ENCODE measurements at regions not wholly inside any gene's neighbourhood (a gene's known extent, or its start where the extent isn't known, plus 50 kb on each side); places are given as distances from the start of the nearest gene placed in this dataset.
"Not testable (repeated sequence)": the region's sequence is repeated elsewhere in the genome, so short reads cannot be mapped to it uniquely, and the experiment has no call there.

DNA sequence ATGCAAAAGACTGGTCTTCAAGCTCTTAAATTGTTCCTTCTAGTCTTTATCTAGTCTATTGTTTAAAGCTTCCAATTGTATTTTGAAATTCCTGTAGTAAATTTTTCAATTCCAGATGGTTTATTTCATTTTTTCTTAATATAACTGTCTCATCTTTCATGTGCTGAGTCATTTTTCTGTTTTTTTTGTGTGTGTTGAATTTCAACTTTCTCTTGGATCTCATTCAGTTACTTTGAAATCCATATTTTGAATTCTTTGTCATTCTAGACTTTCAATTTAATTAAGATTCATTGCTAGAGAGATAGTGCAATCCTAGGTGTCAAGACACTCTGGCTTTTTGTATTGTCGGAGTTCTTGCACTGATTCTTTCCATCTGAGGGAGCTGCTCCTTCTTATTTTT, 128.0 kb upstream of the PRKG2 start:
- Mint-ChIP-seq H3K4me3 (no peak overlapping the region), H3K36me3 (no peaks in the 10 kb centered on the region), H3K9me3 (no peaks in the 10 kb centered on the region), H3K27ac (no peak overlapping the region), H3K4me1 (no peaks in the 10 kb centered on the region)
- ATAC-seq (no peak), DNase-seq (ENCODE audit: low spot score in 2 of 2) (no peak)

- H3K4me1 Mint-ChIP-seq = no peaks in the 10 kb centered on the region
- DNase-seq (ENCODE audit: low spot score in 2 of 2) = no peak
- ATAC-seq = no peak
- no peak overlapping the region for H3K27ac Mint-ChIP-seq
- H3K4me3 Mint-ChIP-seq = no peak overlapping the region
- H3K36me3 Mint-ChIP-seq = no peaks in the 10 kb centered on the region
- no peaks in the 10 kb centered on the region for H3K9me3 Mint-ChIP-seq
Measured at GRCh38 chr4:81337211-81337610, 122.2 kb upstream of the PRKG2 start.

- peak; percentile 24 for ATAC-seq
- no peak overlapping the region for H3K4me3 Mint-ChIP-seq
- H3K4me1 Mint-ChIP-seq = no peaks in the 10 kb centered on the region
- no peak for DNase-seq (ENCODE audit: low spot score in 2 of 2)
- no peak overlapping the region for H3K27ac Mint-ChIP-seq
- no peaks in the 10 kb centered on the region for H3K36me3 Mint-ChIP-seq
- H3K9me3 Mint-ChIP-seq = no peaks in the 10 kb centered on the region
Measured at GRCh38 chr4:81335122-81335912, 120.3 kb upstream of the PRKG2 start.

- no peak overlapping the region for H3K27ac Mint-ChIP-seq
- no peak overlapping the region for H3K4me3 Mint-ChIP-seq
- H3K4me1 Mint-ChIP-seq = no peaks in the 10 kb centered on the region
- DNase-seq (ENCODE audit: low spot score in 2 of 2) (no peak), ATAC-seq (no peak)
- no peaks in the 10 kb centered on the region for H3K9me3 Mint-ChIP-seq
- H3K36me3 Mint-ChIP-seq = no peaks in the 10 kb centered on the region
Measured at GRCh38 chr4:81330018-81330417, 115.0 kb upstream of the PRKG2 start.

GRCh38 chr4:81326581-81326980, 111.6 kb upstream of the PRKG2 start:
- no peaks in the 10 kb centered on the region for H3K36me3 Mint-ChIP-seq
- H3K9me3 Mint-ChIP-seq = no peaks in the 10 kb centered on the region
- no peak for ATAC-seq
- H3K4me3 Mint-ChIP-seq = no peak overlapping the region
- H3K4me1 Mint-ChIP-seq = no peaks in the 10 kb centered on the region
- H3K27ac Mint-ChIP-seq = no peak overlapping the region
- DNase-seq (ENCODE audit: low spot score in 2 of 2) = no peak

DNA sequence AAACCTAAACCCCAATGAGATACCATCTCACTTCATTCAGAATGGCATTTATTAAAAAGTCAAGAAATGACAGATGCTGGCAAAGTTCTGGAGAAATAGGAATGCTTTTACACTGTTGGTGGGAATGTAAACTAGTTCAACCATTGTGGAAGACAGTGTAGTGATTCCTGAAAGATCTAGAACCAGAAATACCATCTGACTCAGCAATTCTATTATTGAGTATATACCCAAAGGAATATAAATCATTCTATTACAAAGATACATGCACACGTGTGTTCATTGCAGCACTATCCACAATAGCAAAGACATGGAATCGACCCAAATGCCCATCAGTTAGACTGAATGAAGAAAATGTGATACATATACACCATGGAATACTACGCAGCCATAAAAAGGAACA, 109.6 kb upstream of the PRKG2 start:
- DNase-seq (ENCODE audit: low spot score in 2 of 2); H3K4me1 Mint-ChIP-seq; H3K36me3 Mint-ChIP-seq; H3K4me3 Mint-ChIP-seq; H3K27ac Mint-ChIP-seq; ATAC-seq; H3K9me3 Mint-ChIP-seq: not testable (repeated sequence)

DNA sequence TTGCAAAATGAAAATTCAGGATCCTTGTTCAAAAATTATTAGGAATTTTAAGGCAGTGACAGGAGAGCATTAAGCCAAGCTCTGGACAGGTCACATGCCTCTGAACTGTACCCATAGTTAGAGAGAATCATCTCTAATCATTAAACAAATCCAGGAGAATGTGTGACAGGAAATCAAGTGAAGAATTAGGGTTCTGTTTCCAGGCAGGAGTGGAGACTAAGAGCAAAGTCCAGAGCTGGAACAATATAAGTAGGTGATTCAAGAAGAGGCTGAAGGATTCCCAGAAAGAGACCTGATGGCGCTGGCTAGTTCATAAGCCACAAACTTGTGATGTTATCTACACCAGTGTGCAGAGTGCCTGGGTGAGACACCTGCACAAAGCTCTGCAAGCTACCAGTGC, 104.6 kb upstream of the PRKG2 start:
- ATAC-seq (no peak), DNase-seq (ENCODE audit: low spot score in 2 of 2) (no peak)
- Mint-ChIP-seq H3K4me1 (no peaks in the 10 kb centered on the region), H3K9me3 (no peaks in the 10 kb centered on the region), H3K36me3 (no peaks in the 10 kb centered on the region), H3K4me3 (no peak overlapping the region), H3K27ac (no peak overlapping the region)

DNA sequence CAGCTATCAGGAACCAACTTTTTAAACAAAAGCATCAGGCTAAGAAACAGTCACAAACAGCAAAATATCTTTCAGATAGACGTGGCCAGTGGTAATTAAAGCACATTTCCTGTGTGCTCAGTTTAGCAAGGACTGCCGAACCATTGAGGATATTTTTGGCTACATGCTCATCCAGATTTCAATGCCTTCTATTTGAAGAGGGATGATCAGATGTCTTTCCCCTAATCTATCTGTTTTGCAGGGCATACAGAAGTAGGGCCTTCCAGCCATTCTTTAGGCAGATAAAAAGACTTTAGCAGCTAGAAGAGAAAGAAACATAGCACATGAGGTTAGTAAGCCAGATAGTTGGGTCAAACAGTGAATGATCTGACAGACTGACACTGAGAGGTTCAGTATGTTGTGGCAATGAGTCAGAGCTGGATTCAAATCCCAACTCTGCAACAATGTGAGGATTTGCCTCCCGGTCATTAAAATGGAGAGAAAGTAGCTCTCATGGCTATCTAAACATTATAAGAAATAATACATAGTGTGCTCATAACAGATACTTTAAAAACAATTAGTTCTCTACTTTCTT, 100.0 kb upstream of the PRKG2 start:
- ATAC-seq = peak; percentile 19
- Mint-ChIP-seq H3K4me3 (no peak overlapping the region), H3K9me3 (no peaks in the 10 kb centered on the region), H3K4me1 (no peaks in the 10 kb centered on the region), H3K36me3 (no peaks in the 10 kb centered on the region), H3K27ac (no peak overlapping the region)
- DNase-seq (ENCODE audit: low spot score in 2 of 2) = no peak

DNA sequence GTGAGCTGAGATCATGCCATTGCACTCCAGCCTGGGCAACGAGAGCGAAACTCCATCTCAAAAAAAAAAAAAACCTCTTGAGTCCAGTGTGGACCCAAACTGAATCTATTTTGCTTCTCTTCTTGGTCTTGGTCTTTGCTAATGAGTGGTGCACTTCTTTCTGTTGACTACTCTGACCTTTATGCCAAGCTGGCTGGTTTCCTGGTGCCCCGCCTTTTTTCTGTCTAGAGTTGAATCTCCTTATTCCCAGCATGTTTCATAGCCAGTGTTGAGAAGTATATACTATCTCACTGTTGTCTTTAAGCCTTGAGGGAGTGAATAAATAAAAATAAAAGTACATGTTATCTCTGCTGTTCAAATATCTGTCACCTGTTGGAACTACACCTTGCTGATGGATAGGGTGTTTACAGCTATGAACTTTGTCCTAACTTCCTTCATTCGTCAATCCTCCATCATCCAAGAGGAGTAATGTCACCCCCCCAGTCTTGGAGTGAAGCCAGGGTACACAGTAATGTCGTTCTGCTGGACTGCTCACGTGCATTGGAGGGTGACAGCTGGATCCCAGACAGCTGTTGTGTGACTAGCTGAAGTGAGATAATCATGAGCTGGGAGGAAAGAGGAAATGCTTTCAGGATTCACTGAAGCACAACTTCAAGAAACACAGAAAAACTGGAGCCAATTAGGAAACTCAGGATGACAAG, 99.3 kb upstream of the PRKG2 start:
- H3K4me3 Mint-ChIP-seq = no peak overlapping the region
- H3K4me1 Mint-ChIP-seq = no peaks in the 10 kb centered on the region
- ATAC-seq (no peak), DNase-seq (ENCODE audit: low spot score in 2 of 2) (no peak)
- no peaks in the 10 kb centered on the region for H3K36me3 Mint-ChIP-seq
- H3K9me3 Mint-ChIP-seq = no peaks in the 10 kb centered on the region
- no peak overlapping the region for H3K27ac Mint-ChIP-seq

DNA sequence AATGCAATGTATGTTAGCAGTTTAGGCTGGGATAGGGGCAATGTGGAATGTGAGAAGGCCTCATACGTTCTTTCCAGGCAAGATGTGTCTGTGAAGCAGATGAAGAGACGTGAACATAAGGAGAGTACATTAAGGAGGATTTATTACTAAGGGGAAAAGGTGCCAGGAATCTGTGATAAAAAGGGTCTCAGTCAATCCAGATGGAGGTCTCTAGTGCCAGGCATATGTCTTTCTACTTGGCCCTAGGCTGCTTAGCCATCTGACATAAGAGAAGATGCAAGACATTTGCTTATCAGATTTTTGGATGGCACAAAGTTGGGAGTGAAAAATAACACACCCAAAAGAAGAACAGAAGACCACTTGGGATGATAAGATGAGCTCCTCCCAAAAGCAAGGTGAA, 93.0 kb upstream of the PRKG2 start:
- no peak for DNase-seq (ENCODE audit: low spot score in 2 of 2)
- ATAC-seq = no peak
- Mint-ChIP-seq H3K4me3 (no peak overlapping the region), H3K9me3 (no peaks in the 10 kb centered on the region), H3K36me3 (no peaks in the 10 kb centered on the region), H3K4me1 (no peaks in the 10 kb centered on the region), H3K27ac (no peak overlapping the region)

GRCh38 chr4:81304871-81305270, 89.8 kb upstream of the PRKG2 start:
- Mint-ChIP-seq H3K4me3 (no peak overlapping the region), H3K36me3 (no peaks in the 10 kb centered on the region), H3K9me3 (no peaks in the 10 kb centered on the region), H3K27ac (no peak overlapping the region), H3K4me1 (no peaks in the 10 kb centered on the region)
- ATAC-seq (no peak), DNase-seq (ENCODE audit: low spot score in 2 of 2) (no peak)

DNA sequence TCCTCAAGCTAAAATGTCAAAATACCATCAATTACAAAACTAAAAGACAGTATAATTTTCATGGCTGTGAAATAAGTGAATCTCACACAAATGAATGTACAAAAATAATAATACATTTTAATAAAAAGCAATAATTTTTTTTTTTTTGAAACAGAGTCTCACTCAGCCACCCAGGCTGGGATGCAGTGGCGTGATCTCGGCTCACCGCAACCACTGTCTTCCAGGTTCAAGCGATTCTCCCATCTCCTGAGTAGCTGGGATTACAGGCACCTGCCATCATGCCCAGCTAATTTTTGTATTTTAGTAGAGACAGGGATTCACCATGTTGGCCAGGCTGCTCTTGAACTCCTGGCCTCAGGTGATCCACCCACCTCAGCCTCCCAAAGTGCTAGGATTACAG, 85.3 kb upstream of the PRKG2 start:
- not testable (repeated sequence) for H3K9me3 Mint-ChIP-seq; H3K4me1 Mint-ChIP-seq; H3K4me3 Mint-ChIP-seq; H3K27ac Mint-ChIP-seq; DNase-seq (ENCODE audit: low spot score in 2 of 2); H3K36me3 Mint-ChIP-seq; ATAC-seq

GRCh38 chr4:81290813-81291212, 75.8 kb upstream of the PRKG2 start:
- Mint-ChIP-seq H3K9me3 (no peaks in the 10 kb centered on the region), H3K27ac (no peak overlapping the region), H3K36me3 (no peaks in the 10 kb centered on the region), H3K4me3 (no peak overlapping the region), H3K4me1 (no peaks in the 10 kb centered on the region)
- ATAC-seq (no peak), DNase-seq (ENCODE audit: low spot score in 2 of 2) (no peak)

- no peak for DNase-seq (ENCODE audit: low spot score in 2 of 2)
- ATAC-seq = no peak
- Mint-ChIP-seq H3K4me1 (no peaks in the 10 kb centered on the region), H3K9me3 (no peaks in the 10 kb centered on the region), H3K27ac (no peak overlapping the region), H3K4me3 (no peak overlapping the region), H3K36me3 (no peaks in the 10 kb centered on the region)
Measured at GRCh38 chr4:81287101-81287500, 72.1 kb upstream of the PRKG2 start.

GRCh38 chr4:81282131-81282530, 67.1 kb upstream of the PRKG2 start:
- H3K4me1 Mint-ChIP-seq = no peaks in the 10 kb centered on the region
- no peaks in the 10 kb centered on the region for H3K9me3 Mint-ChIP-seq
- no peak for DNase-seq (ENCODE audit: low spot score in 2 of 2)
- ATAC-seq = no peak
- no peak overlapping the region for H3K4me3 Mint-ChIP-seq
- H3K27ac Mint-ChIP-seq = no peak overlapping the region
- no peaks in the 10 kb centered on the region for H3K36me3 Mint-ChIP-seq

GRCh38 chr4:81274460-81274859, 59.4 kb upstream of the PRKG2 start:
- Mint-ChIP-seq H3K36me3 (no peaks in the 10 kb centered on the region), H3K9me3 (peaks cover 8% of the 10 kb centered on the region), H3K4me3 (no peak overlapping the region), H3K27ac (no peak overlapping the region), H3K4me1 (no peaks in the 10 kb centered on the region)
- DNase-seq (ENCODE audit: low spot score in 2 of 2) (no peak), ATAC-seq (no peak)
